ENCODE measurements at regions not wholly inside any gene's neighbourhood (a gene's known extent, or its start where the extent isn't known, plus 50 kb on each side); places are given as distances from the start of the nearest gene placed in this dataset.

GRCh38 chr3:82085851-82086475 lies 324.5 kb upstream of the GBE1 start:
- no peak for TF ChIP-seq CTCF (IDR thresholded peaks at IDR 0.05; ENCODE audit: control insufficient read depth, insufficient read depth, low read depth, low read length, missing control alignments)
- no peak for DNase-seq (ENCODE audit: low read depth)
- no peak overlapping the region for H3K4me3 ChIP-seq (ENCODE audit: control insufficient read depth, low read depth, low read length)

GRCh38 chr3:82085356-82085755 lies 323.9 kb upstream of the GBE1 start:
- no peak for DNase-seq (ENCODE audit: low read depth)
- no peak for TF ChIP-seq CTCF (IDR thresholded peaks at IDR 0.05; ENCODE audit: control insufficient read depth, insufficient read depth, low read depth, low read length, missing control alignments)
- no peak overlapping the region for H3K4me3 ChIP-seq (ENCODE audit: control insufficient read depth, low read depth, low read length)

- no peak overlapping the region for H3K4me3 ChIP-seq (ENCODE audit: control insufficient read depth, low read depth, low read length)
Observed at GRCh38 chr3:82084824-82085223, 323.4 kb upstream of the GBE1 start.

GRCh38 chr3:82082796-82083195 lies 321.4 kb upstream of the GBE1 start:
- H3K4me3 ChIP-seq (ENCODE audit: control insufficient read depth, low read depth, low read length), result no peak overlapping the region
- DNase-seq (ENCODE audit: low read depth), result no peak
- TF ChIP-seq CTCF (IDR thresholded peaks at IDR 0.05; ENCODE audit: control insufficient read depth, insufficient read depth, low read depth, low read length, missing control alignments), result no peak

More at GRCh38 chr3:82084824-82085223, 323.4 kb upstream of the GBE1 start:
- no peak for TF ChIP-seq CTCF (IDR thresholded peaks at IDR 0.05; ENCODE audit: control insufficient read depth, insufficient read depth, low read depth, low read length, missing control alignments)
- no peak for DNase-seq (ENCODE audit: low read depth)

- H3K4me3 ChIP-seq (ENCODE audit: control insufficient read depth, low read depth, low read length), result no peak overlapping the region
- TF ChIP-seq CTCF (IDR thresholded peaks at IDR 0.05; ENCODE audit: control insufficient read depth, insufficient read depth, low read depth, low read length, missing control alignments), result no peak
- no peak for DNase-seq (ENCODE audit: low read depth)
Observed at GRCh38 chr3:82081351-82081750, 319.9 kb upstream of the GBE1 start.

GRCh38 chr3:82080792-82081191 lies 319.3 kb upstream of the GBE1 start:
- no peak for TF ChIP-seq CTCF (IDR thresholded peaks at IDR 0.05; ENCODE audit: control insufficient read depth, insufficient read depth, low read depth, low read length, missing control alignments)
- no peak for DNase-seq (ENCODE audit: low read depth)
- H3K4me3 ChIP-seq (ENCODE audit: control insufficient read depth, low read depth, low read length), result no peak overlapping the region
